ENCODE measurements at regions not wholly inside any gene's neighbourhood (a gene's known extent, or its start where the extent isn't known, plus 50 kb on each side); places are given as distances from the start of the nearest gene placed in this dataset.
"Not testable (repeated sequence)": the region's sequence is repeated elsewhere in the genome, so short reads cannot be mapped to it uniquely, and the experiment has no call there.

DNA sequence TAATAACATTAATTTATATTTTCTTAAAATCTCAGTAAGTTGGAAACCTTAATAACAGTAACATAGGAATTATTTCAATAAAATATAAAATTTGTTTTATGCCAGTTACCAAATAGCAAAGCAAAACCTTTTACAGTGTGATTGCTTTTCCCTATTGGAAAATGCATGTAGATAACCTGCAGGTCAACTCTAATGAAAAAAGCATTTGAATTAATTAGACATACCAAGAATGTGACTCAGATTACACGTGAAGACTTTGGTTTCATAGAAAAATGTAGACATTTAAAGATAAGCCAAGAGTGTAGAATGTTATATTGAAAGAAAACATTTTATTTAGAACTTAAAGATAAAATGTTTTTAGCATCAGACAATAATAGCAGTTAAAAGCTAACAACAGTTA lies 888.1 kb downstream of the TMEM121 start:
- H3K4me1 ChIP-seq = no peaks in the 10 kb centered on the region
- H3K9me3 ChIP-seq = no peaks in the 10 kb centered on the region
- H3K36me3 ChIP-seq = no peaks in the 10 kb centered on the region
- H3K27ac ChIP-seq = no peak overlapping the region
- TF ChIP-seq CTCF (IDR thresholded peaks at IDR 0.05) = no peak
- TF ChIP-seq POLR2A (IDR thresholded peaks at IDR 0.05) = no peak
- no peak overlapping the region for H3K4me3 ChIP-seq (replicated peaks in 1 of 3)
- intact Hi-C loops (cut with DNase I) = no loop called here
- DNase-seq = no peak
- H3K27me3 ChIP-seq = no peaks in the 10 kb centered on the region
- WGBS, 2 donors = 0 to 20% methylated on average over 1 of the region's 1 CpG

DNA sequence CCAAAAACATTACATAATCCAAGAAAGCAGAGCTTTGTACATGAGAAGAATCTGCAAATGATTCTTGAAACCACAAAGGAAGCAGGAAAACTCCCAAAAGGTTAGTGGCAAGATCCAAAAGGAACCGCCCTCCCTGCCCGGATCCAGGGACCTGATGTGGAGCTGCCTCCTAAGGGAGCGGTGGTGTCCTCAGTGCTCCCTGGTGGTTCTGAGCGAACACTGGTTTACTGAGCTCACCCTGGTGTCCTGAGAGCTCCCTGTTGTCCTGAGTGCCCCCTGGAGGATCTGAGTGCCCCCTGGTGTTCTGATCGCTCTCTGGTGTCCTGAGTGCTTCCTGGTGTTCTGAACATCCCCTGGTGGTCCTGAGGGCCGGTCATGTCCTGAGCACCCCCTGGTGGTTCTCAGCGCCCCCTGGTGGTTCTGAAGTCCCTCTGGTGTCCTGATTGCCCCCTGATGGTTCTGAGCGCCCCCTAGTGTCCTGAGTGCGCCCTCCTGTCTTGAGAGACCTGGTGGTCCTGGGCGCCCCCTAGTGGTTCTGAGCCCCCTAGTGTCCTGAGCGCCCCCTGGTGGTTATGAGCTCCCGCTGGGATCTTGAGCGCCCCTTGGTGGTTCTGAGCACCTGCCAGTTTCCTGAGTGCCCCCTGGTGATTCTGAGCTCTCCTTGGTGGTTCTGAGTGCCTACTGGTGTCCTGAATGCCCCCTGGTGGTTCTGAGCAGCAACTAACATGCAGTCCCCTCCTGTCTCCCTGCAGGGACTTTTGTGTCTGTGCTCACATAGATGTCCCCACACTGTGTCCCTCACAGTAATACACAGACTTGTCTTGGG lies 891.1 kb downstream of the TMEM121 start:
- 58 to 74% methylated on average over 10 to 12 of the region's 13 CpGs for WGBS, 2 donors
- no peak overlapping the region for H3K27ac ChIP-seq
- TF ChIP-seq POLR2A (IDR thresholded peaks at IDR 0.05) (no peak), CTCF (IDR thresholded peaks at IDR 0.05) (peak in 1 of 6 experiments; percentile 19)
- no peaks in the 10 kb centered on the region for H3K27me3 ChIP-seq
- intact Hi-C loops (cut with DNase I) = no loop called here
- no peak overlapping the region for H3K4me3 ChIP-seq (replicated peaks in 1 of 3)
- H3K9me3 ChIP-seq = no peaks in the 10 kb centered on the region
- no peaks in the 10 kb centered on the region for H3K36me3 ChIP-seq
- H3K4me1 ChIP-seq = no peaks in the 10 kb centered on the region
- peak in 1 of 2 donors; percentile 4 for DNase-seq

GRCh38 chr14:106419376-106419965 lies 893.1 kb downstream of the TMEM121 start:
- Histone ChIP-seq H3K27ac (no peak overlapping the region), H3K27me3 (no peaks in the 10 kb centered on the region), H3K4me3 (replicated peaks in 1 of 3) (no peak overlapping the region), H3K4me1 (no peaks in the 10 kb centered on the region), H3K36me3 (no peaks in the 10 kb centered on the region), H3K9me3 (no peaks in the 10 kb centered on the region)
- WGBS, 2 donors = 57 to 63% methylated on average over 5 of the region's 5 CpGs
- no peak for TF ChIP-seq POLR2A (IDR thresholded peaks at IDR 0.05)
- TF ChIP-seq CTCF (IDR thresholded peaks at IDR 0.05) = no peak
- no peak for DNase-seq
- intact Hi-C loops (cut with DNase I) = no loop called here

- H3K4me1 ChIP-seq; H3K9me3 ChIP-seq; H3K4me3 ChIP-seq (replicated peaks in 1 of 3); H3K36me3 ChIP-seq; intact Hi-C loops (cut with DNase I); H3K27ac ChIP-seq; H3K27me3 ChIP-seq: not testable (repeated sequence)
- TF ChIP-seq CTCF (IDR thresholded peaks at IDR 0.05) = peak in 1 of 6 experiments; percentile 41
- WGBS, 2 donors = 62% methylated on average over 17 to 20 of the region's 20 CpGs
- peak in 1 of 2 donors; percentile 7 for DNase-seq
Observed at GRCh38 chr14:106421431-106422033, 895.1 kb downstream of the TMEM121 start.

GRCh38 chr14:106422066-106422465 lies 895.7 kb downstream of the TMEM121 start:
- H3K9me3 ChIP-seq = no peaks in the 10 kb centered on the region
- H3K4me1 ChIP-seq = no peaks in the 10 kb centered on the region
- H3K36me3 ChIP-seq = no peaks in the 10 kb centered on the region
- intact Hi-C loops (cut with DNase I) = no loop called here
- H3K4me3 ChIP-seq (replicated peaks in 1 of 3) = no peak overlapping the region
- DNase-seq = no peak
- WGBS, 2 donors = 44 to 53% methylated on average over 5 of the region's 5 CpGs
- TF ChIP-seq POLR2A (IDR thresholded peaks at IDR 0.05) = no peak
- no peak for TF ChIP-seq CTCF (IDR thresholded peaks at IDR 0.05)
- no peaks in the 10 kb centered on the region for H3K27me3 ChIP-seq
- H3K27ac ChIP-seq = no peak overlapping the region

GRCh38 chr14:106425150-106425549 lies 898.8 kb downstream of the TMEM121 start:
- H3K27ac ChIP-seq; H3K27me3 ChIP-seq; H3K4me3 ChIP-seq (replicated peaks in 1 of 3); DNase-seq; H3K9me3 ChIP-seq; H3K36me3 ChIP-seq; H3K4me1 ChIP-seq; intact Hi-C loops (cut with DNase I): not testable (repeated sequence)
- 66 to 72% methylated on average over 7 of the region's 7 CpGs for WGBS, 2 donors
